NCI-H146 treated with DMSO at 0.1 percent for 48 hours (cell line): ENCODE measurements at regions not wholly inside any gene's neighbourhood (a gene's known extent, or its start where the extent isn't known, plus 50 kb on each side); places are given as distances from the start of the nearest gene placed in this dataset.
"Not testable (repeated sequence)": the region's sequence is repeated elsewhere in the genome, so short reads cannot be mapped to it uniquely, and the experiment has no call there.

ENCODE experiments used
- DNase-seq: peaks from one replicate; lab custom pipeline; 2025; ENCODE audit not compliant: unreplicated experiment; lab: John Stamatoyannopoulos, UW

DNA sequence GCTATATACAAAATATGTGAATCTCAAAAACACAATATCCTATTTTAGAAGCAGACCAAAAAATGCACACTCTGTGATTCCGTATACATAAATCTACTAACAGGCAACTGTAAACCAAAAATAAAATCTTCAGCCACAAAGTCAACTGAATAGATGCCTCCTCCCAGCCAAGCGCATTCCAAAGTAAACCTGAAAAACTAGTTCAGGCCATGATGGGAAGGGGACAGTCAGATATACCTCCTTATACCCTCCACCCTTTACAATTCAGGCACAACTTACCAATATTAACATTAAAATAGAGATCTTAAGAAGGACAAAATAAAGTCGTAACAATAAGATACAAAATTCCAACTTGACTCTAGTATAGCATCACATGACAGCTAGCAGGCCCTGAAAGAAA lies 1604.5 kb upstream of the NUDT12 start:
- DNase-seq, result no peak

DNA sequence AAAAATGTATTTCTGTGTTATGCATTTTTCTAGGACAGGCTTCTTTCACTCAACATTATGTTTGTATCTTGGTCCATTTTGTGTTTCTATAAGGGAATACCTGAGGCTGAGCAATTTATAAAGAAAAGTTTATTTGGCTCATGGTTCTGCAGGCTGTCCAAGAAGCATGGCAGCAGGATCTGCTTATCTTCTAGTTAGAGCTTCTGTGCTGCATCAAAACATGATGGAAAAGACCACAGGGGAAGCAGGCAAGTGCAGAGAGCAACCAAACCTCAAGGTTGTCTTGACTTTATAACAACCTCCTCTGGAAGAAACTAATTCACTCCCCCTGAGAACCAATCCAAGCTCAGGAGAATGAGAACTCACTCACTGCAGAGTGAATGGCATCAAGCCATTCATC lies 1601.0 kb upstream of the NUDT12 start:
- no peak for DNase-seq

DNA sequence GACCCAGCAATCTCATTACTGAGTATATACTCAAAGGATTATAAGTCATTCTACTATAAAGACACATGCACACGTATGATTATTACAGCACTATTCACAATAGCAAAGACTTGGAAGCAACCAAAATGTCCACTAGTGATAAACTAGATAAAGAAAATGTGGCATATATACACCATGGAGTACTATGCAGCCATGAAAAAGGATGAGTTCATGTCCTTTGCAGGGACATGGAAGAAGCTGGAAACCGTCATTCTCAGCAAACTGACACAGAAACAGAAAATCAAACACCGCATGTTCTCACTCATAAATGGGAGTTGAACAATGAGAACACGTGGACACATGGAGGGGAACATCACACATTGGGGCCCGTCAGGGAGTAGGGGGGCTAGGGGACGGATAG lies 1600.0 kb upstream of the NUDT12 start:
- not testable (repeated sequence) for DNase-seq

DNA sequence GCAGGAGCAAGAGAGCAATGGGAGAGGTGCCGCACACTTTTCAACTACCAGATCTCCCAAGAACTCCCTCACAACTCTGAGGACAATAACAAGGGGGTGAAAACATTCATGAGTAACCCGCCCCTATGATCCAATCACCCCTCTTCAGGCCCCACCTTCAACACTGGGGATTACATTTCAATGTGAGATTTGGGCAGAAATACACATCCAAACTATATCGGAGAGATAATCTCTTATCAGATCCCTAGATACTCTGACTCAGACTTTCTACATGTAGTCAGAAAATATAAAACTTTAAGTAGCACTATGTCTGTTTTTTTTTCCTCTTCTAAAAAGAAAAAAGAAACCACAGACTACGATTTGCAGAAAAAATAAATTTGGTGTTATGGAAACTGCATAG lies 1595.9 kb upstream of the NUDT12 start:
- DNase-seq, result no peak

DNA sequence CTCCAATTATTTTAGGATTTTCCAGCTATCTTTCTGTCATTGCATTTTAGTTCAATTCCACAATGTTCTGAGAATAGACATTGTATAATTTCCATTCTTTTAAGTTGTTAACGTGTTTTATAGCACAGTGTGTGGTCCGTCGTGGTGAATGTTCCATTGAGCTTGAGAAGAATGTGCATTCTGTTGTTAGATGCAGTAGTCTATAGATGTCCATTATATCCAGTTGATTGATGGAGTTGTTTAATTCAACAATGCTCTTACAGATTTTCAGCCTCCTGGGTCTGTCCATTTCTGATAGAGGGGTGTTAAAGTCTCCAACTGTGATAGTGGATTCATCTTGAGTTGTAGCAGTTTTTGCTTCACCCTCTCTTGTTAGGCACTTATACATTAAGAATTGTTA lies 1587.7 kb upstream of the NUDT12 start:
- no peak for DNase-seq

DNA sequence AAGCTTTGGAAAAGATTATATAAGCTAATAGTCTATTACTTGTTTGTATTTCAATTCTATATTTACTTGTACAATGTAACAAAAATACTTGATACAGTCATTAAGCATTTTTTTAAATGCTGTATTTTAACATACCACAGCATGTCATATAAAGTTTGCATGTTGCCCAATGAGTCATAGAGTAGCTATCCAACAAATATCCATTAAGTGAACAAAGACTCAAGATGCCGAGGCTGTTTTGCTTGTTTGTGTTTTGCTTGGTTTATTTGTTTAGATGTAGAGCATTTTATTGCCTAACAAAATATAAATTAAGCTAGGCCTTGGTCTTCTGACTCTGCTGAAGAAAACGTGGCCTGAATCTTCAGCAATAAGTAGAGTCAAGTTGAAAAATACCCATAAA lies 1584.3 kb upstream of the NUDT12 start:
- no peak for DNase-seq

DNA sequence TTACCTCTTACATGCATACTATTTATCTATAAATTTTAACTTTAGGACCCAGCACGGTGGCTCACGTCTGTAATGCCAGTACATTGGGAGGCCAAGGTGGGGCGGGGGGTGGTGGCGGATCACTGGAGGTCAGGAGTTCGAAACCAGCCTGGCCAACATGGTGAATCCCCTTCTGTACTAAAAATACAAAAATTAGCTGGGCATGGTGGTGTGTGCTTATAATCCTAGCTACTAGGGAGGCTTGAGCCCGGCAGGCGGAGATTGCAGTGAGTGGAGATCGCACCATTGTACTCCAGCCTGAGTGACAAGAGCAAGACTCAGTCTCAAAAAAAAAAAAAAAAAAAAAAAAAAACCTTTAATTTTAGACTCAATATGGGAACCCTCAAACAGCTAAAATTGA lies 1582.6 kb upstream of the NUDT12 start:
- no peak for DNase-seq

DNA sequence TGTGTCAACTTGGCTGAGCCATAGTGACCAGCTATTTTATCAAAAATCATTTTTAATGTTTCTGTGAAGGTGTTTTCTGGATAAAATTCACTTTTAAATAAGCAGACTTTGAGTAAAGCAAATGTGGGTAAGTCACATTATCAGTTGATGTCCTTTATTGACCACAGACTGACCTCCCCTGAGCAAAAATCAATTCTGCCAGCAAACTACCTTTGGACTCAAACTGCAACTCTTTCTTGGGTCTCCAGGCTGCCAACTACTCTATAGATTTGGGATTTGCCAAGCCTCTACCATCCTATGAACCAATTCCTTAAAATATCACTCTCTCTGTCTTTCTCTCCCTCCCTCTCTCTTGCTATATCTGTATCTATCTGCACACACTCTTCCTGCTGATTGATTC lies 1571.7 kb upstream of the NUDT12 start:
- DNase-seq, result no peak

DNA sequence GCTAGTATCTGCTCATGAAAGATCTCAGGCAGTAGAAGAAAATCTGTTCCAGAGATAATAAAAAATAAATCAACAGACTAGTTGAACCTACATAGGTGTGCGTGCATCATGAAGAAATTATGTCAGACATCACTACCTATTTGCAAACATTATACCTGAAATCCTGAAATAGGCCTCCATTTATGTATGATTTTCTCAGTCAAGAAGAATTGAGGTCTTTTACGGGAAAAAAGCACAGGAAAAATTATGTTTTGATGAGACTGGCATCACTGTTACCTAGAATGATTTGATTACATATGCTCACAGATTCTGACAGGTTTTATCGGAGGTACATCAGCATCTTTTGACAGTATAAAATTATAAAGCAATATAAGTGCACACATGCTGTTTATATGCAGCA lies 1570.5 kb upstream of the NUDT12 start:
- no peak for DNase-seq

DNA sequence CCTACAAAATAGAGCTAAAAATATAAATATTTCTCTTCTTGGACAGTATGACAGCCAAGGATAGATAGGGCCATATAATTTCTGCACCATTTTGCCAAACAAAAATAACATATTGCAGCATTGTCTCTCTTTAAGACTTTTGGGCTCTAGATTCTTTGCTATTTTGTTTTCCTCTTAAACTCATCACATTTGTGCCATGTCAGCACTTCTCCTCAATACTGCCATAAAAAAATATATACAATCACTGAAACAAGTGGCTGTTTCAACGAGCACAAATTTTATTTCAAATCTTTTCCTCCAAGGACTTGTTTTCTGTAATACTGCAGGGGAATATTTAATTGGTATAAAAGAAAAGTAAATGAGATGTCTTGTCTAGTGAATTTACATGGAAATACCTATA lies 1570.0 kb upstream of the NUDT12 start:
- no peak for DNase-seq

DNA sequence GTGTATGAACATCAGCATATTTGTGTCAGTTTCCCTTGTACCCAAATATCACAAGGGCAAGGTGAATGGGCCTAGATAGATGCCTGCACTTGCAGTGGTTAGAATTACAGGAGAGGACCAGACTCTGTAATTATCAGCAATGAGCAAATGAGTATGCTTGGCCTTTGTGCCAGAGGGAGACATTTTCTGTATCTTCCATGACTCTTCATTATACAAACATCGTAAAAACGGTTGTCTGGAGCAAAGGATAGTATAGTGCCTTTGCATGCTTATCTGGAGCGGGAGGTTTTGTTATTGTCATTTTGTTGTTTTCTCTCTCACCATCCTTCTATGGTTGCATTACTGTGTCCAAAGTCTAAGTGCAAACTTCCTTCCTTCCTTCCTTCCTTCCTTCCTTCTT lies 1568.5 kb upstream of the NUDT12 start:
- DNase-seq, result no peak

DNA sequence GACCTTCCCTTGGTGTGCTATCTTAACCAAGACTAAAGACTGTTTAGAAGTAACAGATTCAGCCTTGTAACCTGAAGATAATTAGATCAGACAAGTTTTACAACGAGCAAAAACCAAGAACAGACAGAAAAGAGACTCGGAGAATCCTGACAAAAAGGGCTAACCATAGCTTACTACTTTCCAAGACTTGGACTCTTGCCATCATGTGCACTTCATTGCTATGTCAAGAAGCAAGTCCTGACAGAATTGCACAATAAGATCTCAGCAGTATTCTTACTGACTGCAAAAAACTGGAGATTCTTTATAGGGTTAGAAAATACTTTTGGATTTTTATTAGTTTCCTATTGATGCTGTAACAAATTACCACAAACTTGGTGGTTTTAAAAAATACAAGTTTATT lies 1539.0 kb upstream of the NUDT12 start:
- no peak for DNase-seq

DNA sequence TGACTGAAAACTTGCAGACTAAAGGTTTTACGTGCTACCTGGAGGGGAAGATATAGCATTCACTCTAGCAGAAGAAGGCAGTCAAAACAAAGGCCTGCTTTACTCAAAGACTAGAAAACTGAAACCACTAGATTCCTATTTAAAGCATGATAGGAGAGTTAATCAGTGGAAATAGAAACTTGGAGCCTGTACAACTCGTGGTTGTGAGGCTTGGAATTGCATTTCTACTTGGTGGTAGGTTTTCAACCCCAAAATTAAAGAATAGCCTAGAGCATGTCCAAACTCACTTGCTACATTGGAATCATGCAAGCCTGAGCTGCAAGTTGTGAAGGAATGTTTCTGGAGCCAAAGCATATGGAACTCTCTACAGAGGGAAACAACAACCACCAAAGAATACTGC lies 1526.4 kb upstream of the NUDT12 start:
- no peak for DNase-seq

DNA sequence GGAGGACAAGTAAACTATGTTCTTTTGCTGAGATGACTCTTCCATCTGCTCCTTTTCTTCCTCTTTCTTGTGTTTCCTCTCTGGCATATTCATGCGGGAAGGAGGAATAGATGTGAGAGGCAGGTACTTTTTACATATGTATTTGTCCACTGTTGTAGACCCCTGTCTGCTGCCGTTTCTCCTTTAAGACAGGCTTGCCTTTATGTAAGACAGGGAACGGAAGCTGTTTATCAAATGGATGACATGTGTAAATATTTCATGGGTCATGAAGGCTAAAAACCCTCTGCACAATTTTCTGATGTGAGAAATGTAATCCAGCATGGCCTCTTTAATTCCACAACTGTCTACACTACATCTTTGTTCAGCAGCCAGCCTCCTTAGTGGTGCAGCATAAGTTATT lies 1525.5 kb upstream of the NUDT12 start:
- no peak for DNase-seq

DNA sequence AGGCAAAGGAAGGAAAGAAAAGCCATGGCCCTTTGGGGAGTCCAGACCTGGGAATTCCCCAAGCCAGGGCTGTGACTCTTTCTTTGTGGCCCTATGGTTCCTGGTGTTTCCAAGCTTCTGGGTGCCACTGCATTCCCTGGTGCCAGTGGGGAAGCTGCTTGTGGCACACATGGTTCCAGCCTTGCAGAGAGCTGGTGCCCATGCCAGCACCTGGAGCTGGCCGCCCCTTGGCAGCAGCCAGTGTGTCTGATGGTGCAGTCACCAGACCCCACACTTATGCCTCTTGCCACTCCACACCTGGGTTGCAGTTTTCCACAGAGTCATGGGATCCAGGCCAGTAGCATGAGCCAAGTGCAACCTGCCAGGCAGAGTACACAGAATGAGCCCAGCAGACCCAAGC lies 1495.3 kb upstream of the NUDT12 start:
- no peak for DNase-seq

DNA sequence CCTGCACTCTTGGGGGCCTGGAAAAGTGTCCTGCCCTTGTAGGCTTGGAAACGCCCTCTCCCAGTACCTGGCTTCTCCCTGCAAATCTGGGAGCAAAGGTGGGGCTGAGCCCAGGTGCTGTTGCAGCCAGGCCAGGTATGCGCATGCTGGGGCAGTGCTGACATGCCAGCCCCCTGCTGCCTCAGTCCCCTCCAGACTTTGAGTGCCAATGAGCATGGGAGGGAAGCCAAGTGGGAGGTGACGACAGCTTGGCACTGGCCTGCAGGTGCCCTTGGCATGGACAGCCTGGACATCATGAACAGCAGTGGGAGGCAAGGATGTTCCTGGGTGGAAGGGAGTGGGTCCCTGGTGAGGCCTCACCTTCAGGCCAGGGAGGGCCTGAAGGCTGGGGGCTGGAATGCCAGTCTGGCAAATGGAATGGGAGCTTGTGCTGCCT lies 1494.4 kb upstream of the NUDT12 start:
- no peak for DNase-seq

DNA sequence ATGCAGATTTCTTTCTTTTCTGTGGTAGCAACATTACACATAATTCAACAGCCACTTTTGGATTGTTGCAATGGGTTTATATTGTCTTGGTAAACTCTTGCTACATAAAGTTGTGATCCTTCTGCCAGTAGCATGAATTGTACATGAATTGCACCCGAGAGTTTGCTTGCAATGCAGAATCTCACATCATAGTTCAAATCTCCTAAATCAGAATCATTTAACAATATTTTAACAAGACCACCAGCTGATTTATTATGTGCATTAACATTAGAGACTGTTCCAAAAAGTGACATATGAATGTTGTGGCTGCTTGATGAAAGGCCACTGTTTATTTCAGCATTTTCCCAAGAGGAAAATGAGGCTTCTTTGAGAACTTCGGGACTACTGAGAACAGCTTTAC lies 1491.8 kb upstream of the NUDT12 start:
- DNase-seq, result no peak

DNA sequence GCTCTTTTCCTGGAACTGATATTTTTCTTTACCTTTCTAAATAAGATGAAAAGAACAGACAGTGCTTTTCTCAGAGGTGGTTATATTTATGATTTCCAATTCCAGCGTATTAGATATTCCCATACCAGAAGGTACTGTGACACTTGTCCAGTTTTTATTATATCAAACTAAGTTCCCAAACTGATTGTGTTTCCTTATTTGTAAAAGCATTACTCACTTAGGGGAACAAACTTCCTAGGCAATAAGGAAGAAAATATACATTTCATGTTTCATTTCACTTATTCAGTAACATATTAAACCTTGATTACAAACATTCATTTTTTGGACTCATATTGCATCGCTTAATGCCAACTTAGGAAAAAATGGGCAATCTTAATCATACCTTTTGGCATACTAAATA lies 1480.0 kb upstream of the NUDT12 start:
- no peak for DNase-seq

DNA sequence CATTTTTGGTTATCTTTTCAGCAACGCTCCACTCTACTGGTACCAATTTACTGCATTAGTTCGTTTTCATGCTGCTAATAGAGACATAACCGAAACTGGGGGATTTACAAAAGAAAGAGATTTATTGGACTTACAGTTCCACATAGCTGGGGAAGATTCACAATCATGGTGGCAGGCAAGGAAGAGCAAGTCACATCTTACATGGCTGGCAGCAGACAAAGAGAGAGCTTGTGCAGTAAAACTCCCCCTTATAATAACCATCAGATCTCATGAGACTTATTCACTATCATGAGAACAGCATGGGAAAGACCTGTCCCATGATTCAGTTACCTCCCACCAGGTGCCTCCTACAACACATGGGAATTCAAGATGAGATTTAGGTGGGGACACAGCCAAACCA lies 1474.2 kb upstream of the NUDT12 start:
- DNase-seq, result not testable (repeated sequence)

DNA sequence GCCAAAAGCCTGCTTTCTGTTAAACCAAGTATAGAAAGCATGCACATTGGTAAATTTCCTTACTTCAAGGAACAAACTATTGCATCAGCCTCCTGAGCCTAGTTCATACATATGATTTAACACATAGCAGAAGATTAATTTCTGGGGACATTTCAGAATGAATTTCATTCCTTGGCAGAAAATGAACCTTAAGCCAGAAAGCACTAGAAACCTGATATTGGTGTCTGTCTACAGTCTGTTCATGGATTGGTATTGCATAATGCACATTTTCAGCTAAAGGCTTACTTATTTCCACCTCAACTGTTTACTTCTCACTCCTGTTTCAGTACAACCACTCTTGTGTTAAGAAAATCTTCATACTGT lies 1471.8 kb upstream of the NUDT12 start:
- DNase-seq, result no peak

DNA sequence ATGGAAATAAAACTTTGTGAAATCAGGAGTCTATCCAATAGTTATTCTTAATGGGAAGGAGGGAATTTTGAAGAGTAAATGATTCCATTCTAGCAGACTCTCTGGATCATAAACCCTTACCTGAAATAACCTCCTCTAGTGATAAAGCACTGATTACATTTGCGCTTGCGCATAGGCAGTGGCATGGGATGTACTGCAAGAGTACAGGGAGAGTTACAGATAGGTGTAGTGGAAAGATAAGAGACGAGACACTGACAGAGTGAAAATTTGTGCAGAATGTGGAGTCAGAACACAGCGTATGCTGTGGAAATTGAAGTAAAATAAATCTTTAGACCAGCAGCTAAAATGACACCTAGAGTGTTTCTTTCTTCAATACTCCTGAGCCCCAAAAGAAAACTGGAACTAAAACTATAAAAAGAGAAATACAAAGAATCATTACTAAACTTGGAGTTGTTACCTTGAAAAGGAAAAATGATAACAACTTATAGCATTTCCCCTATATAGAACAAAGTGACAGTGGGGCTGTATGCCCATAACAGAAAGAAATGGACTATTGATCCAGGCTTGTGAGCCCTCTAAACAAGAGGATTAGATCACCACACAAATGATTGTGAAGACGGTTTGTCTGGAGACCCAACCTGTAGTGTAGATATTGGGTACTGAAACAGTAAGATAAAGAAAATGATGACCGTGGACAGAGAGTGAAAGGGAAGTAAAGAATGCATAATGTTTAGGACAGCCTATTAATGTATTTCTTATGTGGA lies 1471.2 kb upstream of the NUDT12 start:
- DNase-seq, result no peak

DNA sequence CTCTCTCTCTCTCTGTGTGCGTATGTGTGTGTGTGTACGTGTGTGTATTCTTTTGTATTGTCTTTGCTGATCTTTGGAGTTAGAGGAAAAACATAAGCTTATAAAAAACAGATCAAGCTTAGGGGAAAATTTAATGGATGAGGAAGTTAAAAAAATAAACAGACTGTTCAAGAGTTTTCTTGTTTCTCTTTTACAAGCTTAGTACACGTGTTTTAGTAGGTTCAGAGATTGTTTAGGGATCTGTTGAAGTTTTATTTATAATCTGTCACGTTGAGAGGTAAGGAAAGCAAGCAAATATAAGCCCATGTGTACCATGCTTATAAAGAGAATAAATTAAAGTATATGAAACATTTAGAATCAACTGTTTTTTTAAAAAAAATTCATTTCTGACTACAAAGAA lies 1470.3 kb upstream of the NUDT12 start:
- no peak for DNase-seq

DNA sequence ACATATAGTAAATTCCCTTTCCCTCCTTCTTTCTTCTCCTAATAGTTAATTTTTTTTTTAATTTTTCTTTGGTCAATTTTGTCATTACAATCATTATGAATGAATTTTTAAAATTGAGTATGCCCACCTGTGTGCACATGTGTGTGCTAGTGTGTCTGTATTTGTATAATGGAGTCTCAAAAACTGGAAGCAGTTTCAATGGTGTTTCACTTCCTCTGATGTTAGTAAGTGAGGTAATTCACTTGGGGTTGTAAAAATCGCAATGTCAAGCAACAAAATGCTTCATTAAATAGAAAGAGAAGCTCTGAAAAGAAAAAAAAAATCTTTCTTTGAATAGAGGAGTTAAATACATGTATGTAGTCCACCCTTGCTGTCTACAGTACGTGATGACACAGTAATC lies 1467.6 kb upstream of the NUDT12 start:
- DNase-seq, result no peak

DNA sequence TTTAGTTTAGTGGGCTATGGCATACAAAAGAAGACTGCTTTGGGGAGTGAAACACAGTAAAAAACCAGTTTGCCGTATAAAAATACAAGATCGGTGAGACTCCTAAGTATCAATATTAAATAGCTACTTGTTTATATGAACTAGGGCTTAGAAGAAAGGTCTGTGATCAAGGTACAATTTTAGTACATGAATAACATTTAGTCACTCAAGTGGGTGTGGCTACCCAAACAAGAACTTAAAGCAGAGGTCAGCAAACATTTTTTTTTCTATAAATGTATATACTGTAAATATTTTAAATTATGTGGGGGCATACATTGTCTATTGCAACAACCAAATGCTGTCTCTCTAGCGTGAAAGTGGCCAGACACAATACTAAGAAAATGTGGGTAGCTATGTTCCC lies 1452.5 kb upstream of the NUDT12 start:
- no peak for DNase-seq
